ENCODE measurements at regions not wholly inside any gene's neighbourhood (a gene's known extent, or its start where the extent isn't known, plus 50 kb on each side); places are given as distances from the start of the nearest gene placed in this dataset.
"Not testable (repeated sequence)": the region's sequence is repeated elsewhere in the genome, so short reads cannot be mapped to it uniquely, and the experiment has no call there.

DNA sequence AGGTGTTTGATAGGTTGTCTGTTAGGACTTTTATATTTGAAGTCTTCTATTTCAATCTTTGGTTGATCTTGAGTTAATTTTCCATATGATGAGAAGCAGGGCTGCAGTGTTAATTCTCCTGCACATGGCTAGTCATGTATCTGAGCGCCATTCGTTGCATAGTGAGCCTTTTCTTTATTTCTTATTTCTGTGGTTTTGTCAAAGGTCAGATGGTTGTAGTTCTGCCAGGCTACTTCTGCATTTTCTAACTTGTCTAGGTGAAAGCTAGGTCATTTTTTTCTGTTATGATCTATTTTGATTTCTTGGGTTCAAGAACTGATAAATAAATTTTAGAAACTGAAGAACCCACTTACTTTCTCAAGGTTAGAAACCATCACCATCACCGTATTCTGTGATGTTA lies 56.7 kb downstream of the CCDC74A start:
- no peak for DNase-seq (ENCODE audit: low read depth, low spot score)

DNA sequence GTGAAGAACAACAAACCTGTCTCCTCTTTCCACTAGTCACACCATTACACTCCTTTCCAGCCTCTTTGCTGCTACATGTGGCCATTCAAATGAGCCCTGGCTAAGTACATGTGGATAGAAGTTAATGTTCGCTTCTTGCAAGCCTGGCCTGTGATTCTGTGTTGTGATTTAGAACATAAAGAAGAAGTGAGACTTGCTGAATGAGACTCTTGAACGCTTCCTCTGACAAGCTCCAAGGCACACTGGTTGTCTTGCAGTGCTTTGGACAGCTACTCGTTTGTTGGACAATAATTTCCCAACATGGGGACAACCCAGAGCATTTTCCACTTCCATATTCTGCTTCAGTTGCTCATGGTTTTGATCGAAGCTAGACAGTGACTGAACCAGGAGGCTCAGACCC lies 57.3 kb downstream of the CCDC74A start:
- no peak for DNase-seq (ENCODE audit: low read depth, low spot score)

- DNase-seq (ENCODE audit: low read depth, low spot score), result no peak
These were observed 60.6 kb downstream of the CCDC74A start for GRCh38 chr2:131588152-131588873.

GRCh38 chr2:131589126-131589525 lies 61.4 kb downstream of the CCDC74A start:
- not testable (repeated sequence) for DNase-seq (ENCODE audit: low read depth, low spot score)

- no peak for DNase-seq (ENCODE audit: low read depth, low spot score)
These were observed 62.7 kb downstream of the CCDC74A start for GRCh38 chr2:131590366-131590765.

DNA sequence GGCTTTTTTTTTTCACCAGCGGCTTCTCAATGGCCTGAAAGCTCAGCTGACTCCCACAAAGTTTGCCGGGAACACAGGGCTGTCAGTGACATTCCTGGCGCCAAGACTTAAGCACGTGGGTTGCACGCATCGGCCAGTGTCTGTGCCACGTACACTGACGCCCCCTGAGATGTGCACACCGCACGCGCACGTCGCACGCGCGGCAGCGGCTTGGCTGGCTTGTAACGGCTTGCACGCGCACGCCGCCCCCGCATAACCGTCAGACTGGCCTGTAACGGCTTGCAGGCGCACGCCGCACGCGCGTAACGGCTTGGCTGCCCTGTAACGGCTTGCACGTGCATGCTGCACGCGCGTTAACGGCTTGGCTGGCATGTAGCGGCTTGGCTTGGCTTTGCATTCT lies 63.2 kb downstream of the CCDC74A start:
- DNase-seq (ENCODE audit: low read depth, low spot score), result peak; percentile 27

GRCh38 chr2:131596561-131596960 lies 68.9 kb downstream of the CCDC74A start:
- DNase-seq (ENCODE audit: low read depth, low spot score), result not testable (repeated sequence)

- not testable (repeated sequence) for DNase-seq (ENCODE audit: low read depth, low spot score)
These were observed 74.8 kb downstream of the CCDC74A start for GRCh38 chr2:131602444-131602843.

DNA sequence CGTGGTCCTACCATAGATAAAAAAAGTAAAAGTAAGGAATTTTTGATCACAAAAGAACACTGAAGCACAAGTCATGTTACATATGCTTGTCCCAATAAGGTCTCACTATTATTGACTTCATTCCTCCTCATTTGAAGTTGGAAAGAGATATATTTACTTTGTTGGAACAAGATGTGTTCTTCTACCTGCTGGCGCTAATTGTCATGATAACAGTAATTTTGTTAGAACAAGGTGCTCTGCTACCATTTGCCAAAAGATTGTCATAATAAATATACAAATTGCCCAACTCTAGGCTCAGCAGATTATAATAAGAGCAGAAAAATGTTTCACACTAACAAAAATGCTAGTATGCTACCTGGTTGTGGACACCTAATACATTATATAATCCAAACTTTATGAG lies 77.0 kb downstream of the CCDC74A start:
- DNase-seq (ENCODE audit: low read depth, low spot score), result not testable (repeated sequence)

GRCh38 chr2:131606366-131606765 lies 78.7 kb downstream of the CCDC74A start:
- DNase-seq (ENCODE audit: low read depth, low spot score), result not testable (repeated sequence)

GRCh38 chr2:131607056-131607455 lies 79.4 kb downstream of the CCDC74A start:
- not testable (repeated sequence) for DNase-seq (ENCODE audit: low read depth, low spot score)

DNA sequence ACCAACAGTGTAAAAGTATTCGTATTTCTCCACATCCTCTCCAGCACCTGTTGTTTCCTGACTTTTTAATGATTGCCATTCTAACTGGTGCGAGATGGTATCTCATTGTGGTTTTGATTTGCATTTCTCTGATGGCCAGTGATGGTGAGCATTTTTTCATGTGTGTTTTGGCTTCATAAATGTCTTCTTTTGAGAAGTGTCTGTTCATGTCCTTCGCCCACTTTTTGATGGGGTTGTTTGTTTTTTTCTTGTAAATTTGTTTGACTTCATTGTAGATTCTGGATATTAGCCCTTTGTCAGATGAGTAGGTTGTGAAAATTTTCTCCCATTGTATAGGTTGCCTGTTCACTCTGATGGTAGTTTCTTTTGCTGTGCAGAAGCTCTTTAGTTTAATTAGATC lies 86.9 kb downstream of the CCDC74A start:
- DNase-seq (ENCODE audit: low read depth, low spot score), result not testable (repeated sequence)

DNA sequence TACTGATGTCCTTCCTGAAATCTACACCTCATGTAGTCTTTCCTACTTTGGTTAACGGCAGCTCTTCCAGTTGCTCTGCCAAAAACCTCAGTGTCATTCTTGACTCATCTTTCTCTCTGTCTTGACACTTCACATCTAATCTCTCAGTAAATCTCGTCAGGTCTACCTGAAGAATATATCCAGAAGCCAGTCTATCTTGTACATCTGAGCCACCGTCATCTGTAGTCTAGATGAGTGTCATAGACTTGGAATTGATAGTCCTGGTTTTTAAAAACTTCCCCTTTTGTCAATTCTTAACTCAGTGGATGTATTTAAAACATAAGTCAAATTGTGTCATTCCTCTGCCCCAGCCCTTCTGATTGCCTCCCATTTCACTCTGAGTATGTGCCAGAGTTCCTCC lies 90.6 kb downstream of the CCDC74A start:
- not testable (repeated sequence) for DNase-seq (ENCODE audit: low read depth, low spot score)

DNA sequence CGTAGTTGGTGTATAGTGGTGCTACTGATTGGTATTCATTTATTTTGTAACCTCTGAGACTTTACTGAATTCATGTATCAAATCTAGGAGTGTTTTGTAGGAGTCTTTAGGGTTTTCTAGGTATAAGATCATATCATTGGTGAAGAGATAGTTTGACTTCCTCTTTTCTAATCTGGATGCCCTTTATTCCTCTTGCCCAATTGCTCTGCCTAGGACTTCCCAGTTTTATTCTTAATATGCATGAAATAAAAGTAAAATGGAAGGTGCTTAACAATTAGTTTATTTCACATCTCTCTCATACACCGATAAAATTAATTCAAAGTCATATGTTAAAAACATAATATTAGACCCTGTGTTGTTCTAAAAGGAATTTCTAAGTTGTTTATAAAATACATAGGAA lies 95.2 kb downstream of the CCDC74A start:
- not testable (repeated sequence) for DNase-seq (ENCODE audit: low read depth, low spot score)

- not testable (repeated sequence) for DNase-seq (ENCODE audit: low read depth, low spot score)
These were observed 98.3 kb downstream of the CCDC74A start for GRCh38 chr2:131626011-131626410.

GRCh38 chr2:131626565-131626964 lies 98.9 kb downstream of the CCDC74A start:
- DNase-seq (ENCODE audit: low read depth, low spot score), result not testable (repeated sequence)

- not testable (repeated sequence) for DNase-seq (ENCODE audit: low read depth, low spot score)
These were observed 100.1 kb downstream of the CCDC74A start for GRCh38 chr2:131627777-131628176.

GRCh38 chr2:131631648-131632047 lies 104.0 kb downstream of the CCDC74A start:
- not testable (repeated sequence) for DNase-seq (ENCODE audit: low read depth, low spot score)

DNA sequence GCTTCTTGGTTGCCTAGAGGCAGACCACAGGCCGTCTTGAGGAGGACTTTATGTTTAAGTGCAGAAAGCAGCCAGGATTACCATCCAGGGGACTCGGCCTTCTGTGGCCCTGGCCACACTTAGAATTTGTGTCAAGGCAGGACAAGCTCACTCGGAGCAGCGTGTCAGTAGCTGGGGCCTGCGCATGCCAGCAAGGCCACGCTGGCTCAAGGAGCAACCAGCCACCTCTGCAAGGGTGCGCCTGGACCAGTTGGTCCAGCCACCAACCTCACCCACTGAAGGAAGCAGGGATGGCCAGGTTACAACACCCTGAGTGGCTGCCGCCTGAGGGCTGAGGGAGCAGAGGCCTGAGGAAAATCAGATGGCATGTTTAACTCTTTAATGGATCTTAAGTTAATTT lies 105.7 kb downstream of the CCDC74A start:
- DNase-seq (ENCODE audit: low read depth, low spot score), result not testable (repeated sequence)

- DNase-seq (ENCODE audit: low read depth, low spot score), result not testable (repeated sequence)
These were observed 106.4 kb downstream of the CCDC74A start for GRCh38 chr2:131633827-131634695.

DNA sequence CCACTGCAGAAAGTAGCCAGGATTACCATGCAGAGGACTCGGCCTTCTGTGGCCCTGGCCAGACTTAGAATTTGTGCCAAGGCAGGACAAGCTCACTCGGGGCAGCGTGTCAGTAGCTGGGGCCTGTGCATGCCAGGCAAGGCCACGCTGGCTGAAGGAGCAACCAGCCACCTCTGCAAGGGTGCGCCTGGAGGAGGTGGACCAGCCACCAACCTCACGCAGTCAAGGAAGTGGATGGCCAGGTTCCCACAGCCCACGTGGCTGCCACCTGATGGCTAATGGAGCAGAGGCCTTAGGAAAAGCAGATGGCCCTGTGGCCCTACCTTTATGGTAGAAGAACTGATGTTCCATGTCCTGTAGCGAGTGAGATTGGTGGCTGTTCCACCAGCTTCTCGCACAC lies 107.9 kb downstream of the CCDC74A start:
- DNase-seq (ENCODE audit: low read depth, low spot score), result no peak

DNA sequence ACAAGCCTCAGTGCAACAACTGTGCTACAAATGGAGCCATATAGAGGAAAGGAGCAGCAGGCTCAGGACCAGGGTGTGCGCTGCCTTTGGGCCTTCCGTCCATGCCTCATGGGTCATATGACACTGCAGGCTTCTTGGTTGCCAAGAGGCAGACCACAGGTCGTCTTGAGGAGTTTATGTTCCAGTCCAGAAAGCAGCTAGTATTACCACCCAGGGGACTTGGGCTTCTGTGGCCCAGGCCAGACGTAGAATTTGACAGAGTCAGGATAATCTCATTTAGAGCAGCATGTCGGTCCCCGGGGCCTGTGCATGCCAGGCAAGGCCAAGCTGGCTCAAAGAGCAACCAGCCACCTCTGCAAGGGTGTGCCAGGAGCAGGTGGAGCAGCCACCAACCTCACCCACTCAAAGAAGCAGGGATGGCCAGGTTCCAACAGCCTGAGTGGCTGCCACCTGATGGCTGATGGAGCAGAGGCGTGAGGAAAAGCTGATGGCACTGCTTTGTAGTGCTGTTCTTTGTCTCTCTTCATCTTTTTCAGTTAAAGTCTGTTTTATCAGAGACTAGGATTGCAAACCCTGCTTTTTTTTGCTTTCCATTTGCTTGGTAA lies 109.1 kb downstream of the CCDC74A start:
- not testable (repeated sequence) for DNase-seq (ENCODE audit: low read depth, low spot score)

Data from ELF-1 (cell line).